IMR-90 (cell line): ENCODE measurements at regions not wholly inside any gene's neighbourhood (a gene's known extent, or its start where the extent isn't known, plus 50 kb on each side); places are given as distances from the start of the nearest gene placed in this dataset.

Source experiments
- FOS ChIP-seq: fragments of 150-350 bp; IDR thresholded peaks from 2 replicates; pipeline ENCODE4 v1.6.1; 2016; ENCODE audit warnings: low read depth, low read length
- MAZ ChIP-seq: IDR thresholded peaks from 2 replicates; pipeline ENCODE4 v1.6.1; 2012; ENCODE audit warnings: low read depth, mild to moderate bottlenecking, low read length, improper control_type of control experiment, moderate library complexity, borderline replicate concordance
- NFE2L2 ChIP-seq: fragments of 150-350 bp; IDR thresholded peaks from 2 replicates; pipeline ENCODE4 v1.6.1; 2016; ENCODE audit warnings: low read depth, mild to moderate bottlenecking, low read length
- POLR2A ChIP-seq: IDR thresholded peaks from 2 replicates; pipeline ENCODE4 v1.6.1; 2012; ENCODE audit warnings: mild to moderate bottlenecking, low read depth, low read length
- RAD21 ChIP-seq: IDR thresholded peaks from 2 replicates; pipeline ENCODE4 v1.6.1; 2012; ENCODE audit warnings: low read length, improper control_type of control experiment
- RFX5 ChIP-seq: IDR thresholded peaks from 2 replicates; pipeline ENCODE4 v1.8.0; 2012; ENCODE audit warnings: low read depth, mild to moderate bottlenecking, low read length, moderate library complexity
- SMC3 ChIP-seq: fragments of 150-350 bp; IDR thresholded peaks from 2 replicates; pipeline ENCODE4 v1.6.1; 2016; ENCODE audit warnings: low read depth, mild to moderate bottlenecking, antibody characterized with exemption, low read length, moderate library complexity
- TF ChIP-seq, protein P1 (sequence below): conservative IDR thresholded peaks from 2 replicates; pipeline ENCODE4 v1.5.1; 2012; ENCODE audit warnings: mild to moderate bottlenecking, low read depth, low read length, improper control_type of control experiment

- TF ChIP-seq FOS: no peak
- TF ChIP-seq SMC3: no peak
- TF ChIP-seq, protein P1, sequence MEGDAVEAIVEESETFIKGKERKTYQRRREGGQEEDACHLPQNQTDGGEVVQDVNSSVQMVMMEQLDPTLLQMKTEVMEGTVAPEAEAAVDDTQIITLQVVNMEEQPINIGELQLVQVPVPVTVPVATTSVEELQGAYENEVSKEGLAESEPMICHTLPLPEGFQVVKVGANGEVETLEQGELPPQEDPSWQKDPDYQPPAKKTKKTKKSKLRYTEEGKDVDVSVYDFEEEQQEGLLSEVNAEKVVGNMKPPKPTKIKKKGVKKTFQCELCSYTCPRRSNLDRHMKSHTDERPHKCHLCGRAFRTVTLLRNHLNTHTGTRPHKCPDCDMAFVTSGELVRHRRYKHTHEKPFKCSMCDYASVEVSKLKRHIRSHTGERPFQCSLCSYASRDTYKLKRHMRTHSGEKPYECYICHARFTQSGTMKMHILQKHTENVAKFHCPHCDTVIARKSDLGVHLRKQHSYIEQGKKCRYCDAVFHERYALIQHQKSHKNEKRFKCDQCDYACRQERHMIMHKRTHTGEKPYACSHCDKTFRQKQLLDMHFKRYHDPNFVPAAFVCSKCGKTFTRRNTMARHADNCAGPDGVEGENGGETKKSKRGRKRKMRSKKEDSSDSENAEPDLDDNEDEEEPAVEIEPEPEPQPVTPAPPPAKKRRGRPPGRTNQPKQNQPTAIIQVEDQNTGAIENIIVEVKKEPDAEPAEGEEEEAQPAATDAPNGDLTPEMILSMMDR: no peak
- no peak for TF ChIP-seq RAD21
- no peak for TF ChIP-seq POLR2A
- no peak for TF ChIP-seq RFX5
- TF ChIP-seq NFE2L2: no peak
- no peak for TF ChIP-seq MAZ
Observed at GRCh38 chr2:150091846-150092245, 395.6 kb downstream of the RND3 start.
